T-helper 2 cell treated with Interferon-gamma antibody and Interleukin-4, amounts not matched to agents 100 ng/mL and 5 ng/mL, for 36 hours (primary cell): ENCODE measurements at regions not wholly inside any gene's neighbourhood (a gene's known extent, or its start where the extent isn't known, plus 50 kb on each side); places are given as distances from the start of the nearest gene placed in this dataset.
"Not testable (repeated sequence)": the region's sequence is repeated elsewhere in the genome, so short reads cannot be mapped to it uniquely, and the experiment has no call there.

Source experiments
- intact Hi-C: fragments of 100-400 bp; cut with micrococcal nuclease; formaldehyde crosslinking; loops from one replicate; pipeline ENCODE4 v1.15.1; 2023

GRCh38 chr7:121745856-121746255, 127.1 kb upstream of the PTPRZ1 start:
- intact Hi-C loops: no loop called here

DNA sequence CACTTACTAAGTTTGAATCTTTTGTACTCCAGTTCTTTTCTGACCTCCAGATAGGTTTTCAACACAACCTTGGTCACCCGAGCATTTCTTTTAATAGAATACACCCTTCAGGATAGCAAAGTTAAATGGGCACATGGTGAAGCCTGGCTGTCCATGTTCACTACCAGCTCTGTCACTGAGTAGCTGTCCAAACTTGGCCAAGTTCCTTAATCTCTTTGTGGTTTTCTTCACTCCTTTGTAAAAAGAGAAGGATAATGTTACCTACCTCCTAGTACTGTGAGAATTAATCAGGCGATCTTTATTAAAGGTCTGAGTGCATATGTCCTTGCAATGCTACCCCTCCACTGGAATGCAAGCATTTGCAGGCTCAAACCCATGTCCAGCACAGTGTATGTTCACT, 128.1 kb upstream of the PTPRZ1 start:
- intact Hi-C loops: no loop called here

DNA sequence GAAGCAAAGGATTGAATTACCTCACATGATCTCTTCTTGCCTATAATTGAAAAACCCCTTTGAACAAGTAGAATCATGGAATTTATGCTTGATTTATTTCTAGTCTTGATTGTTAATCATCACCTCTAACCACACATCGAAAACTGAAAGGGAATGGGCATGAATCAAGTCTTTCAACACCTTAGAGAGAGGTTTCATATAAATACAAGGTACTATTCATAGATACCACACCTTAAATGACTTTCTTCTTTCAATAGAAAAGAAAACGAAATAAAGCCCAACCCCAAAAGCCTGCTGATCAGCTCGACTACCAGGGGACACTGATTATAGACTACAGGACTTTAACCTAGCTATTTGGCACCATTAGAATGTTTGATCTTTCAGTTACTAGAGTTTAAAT, 128.6 kb upstream of the PTPRZ1 start:
- intact Hi-C loops: no loop called here

DNA sequence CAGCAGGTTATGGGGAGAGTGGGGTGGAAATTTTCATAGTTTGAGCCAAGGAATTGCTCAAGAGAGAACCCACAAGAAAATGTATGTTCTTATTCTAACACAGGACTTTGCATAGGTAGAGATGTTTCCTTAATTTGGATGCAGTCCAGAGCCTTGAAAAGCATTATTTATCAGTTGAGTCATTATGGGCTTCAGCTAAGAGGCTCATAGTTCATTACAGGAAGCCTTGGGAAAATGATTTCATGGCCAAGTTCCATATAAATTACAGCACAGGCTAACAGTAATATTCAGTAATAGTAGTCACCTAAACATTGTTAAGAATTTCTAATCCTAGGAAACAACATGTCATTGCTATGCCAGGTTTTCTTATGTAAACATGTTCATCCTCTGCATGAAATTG, 131.1 kb upstream of the PTPRZ1 start:
- intact Hi-C loops: no loop called here

DNA sequence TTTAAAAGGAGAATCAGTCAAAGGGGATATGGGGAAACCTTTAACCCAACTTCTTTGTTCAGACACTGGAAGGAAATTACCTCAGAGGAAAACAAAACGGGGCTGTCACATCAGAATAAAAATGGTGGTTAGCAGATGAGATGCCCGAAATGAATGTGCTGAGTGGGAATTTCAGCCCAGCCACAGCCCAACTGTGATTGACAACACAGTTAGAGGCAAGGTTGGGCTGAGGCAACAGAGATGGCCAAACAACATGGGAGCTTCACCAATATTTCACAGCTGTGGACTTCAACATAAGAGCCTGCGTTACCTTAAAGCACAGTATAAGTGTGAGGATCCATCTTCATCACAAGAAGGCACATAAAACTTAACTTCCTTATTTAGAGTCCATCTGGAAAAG, 133.5 kb upstream of the PTPRZ1 start:
- intact Hi-C loops: no loop called here

- intact Hi-C loops: no loop called here
Observed at GRCh38 chr7:121730869-121731268, 142.1 kb upstream of the PTPRZ1 start.

- intact Hi-C loops: no loop called here
Observed at GRCh38 chr7:121714559-121715303, 158.2 kb upstream of the PTPRZ1 start.

DNA sequence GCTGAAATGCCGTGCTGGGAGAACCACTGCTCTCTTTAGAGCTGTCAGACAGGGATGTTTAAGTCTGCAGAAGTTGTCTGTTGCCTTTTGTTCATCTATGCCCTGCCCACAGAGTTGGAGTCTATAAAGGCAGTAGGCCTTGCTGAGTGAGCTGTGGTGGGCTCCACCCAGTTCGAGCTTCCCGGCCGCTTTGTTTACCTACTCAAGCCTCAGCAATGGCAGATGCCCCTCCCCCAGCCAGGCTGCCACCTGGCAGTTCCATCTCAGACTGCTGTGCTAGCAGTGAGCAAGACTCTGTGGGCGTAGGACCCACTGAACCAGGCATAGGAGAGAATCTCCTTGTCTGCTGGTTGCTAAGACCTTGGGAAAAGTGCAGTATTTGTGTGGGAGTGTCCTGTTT, 160.0 kb upstream of the PTPRZ1 start:
- intact Hi-C loops: not testable (repeated sequence)

- intact Hi-C loops: no loop called here
Observed at GRCh38 chr7:121697731-121698316, 175.1 kb upstream of the PTPRZ1 start.

DNA sequence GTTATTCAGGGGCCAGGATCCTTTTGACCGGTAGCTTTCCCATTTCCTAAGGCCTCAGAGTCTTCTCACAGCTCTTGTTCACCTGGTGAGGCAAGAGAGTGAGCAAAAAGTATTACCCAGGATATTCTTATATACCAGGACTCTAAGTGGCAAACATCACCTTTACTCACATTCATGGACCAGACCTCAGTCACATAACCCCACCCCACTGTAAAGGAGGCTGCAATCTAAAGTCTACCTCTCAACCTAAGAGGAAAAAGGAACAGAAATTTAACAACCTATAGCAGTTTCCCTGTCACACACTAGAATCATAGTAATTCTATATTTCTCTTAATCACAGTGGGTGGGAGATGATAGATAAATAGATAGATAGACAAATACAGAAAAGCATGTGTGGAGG, 176.0 kb upstream of the PTPRZ1 start:
- intact Hi-C loops: no loop called here

DNA sequence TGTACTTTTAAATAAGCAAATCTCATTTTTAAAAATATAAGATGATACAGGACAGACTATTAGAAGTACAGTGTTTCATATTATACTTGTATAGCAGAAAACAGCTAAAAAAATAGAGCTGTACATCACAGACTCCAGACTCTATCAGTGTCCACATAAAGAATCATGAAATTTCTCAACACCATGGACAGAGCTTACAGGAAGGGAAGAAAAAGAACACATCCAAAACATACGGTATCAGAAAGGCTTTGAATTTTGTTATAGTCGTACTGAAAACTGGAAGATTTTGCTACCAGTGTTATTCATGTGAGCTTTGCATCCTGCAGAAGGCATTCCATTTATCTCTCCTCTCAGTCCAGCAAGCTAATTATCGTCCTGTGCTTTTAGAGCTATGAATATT, 183.2 kb upstream of the PTPRZ1 start:
- intact Hi-C loops: no loop called here

DNA sequence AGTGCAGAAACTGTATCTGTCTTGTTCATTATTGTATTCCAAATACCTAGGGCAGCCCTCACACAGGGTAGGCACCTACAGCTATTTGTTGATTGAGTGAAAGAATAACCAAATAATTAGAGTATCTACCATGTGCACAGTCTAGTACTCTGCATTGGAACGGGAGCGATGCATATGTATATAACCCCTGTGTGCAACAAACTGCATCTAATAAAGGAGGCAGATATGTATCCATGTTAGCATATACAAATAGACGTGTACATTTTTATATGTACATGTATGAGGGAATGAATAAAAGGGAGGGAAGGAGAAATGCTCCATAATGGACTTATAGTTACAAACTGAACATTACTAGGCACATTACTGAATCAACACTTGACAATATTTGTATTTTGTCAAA, 191.3 kb upstream of the PTPRZ1 start:
- intact Hi-C loops: no loop called here

DNA sequence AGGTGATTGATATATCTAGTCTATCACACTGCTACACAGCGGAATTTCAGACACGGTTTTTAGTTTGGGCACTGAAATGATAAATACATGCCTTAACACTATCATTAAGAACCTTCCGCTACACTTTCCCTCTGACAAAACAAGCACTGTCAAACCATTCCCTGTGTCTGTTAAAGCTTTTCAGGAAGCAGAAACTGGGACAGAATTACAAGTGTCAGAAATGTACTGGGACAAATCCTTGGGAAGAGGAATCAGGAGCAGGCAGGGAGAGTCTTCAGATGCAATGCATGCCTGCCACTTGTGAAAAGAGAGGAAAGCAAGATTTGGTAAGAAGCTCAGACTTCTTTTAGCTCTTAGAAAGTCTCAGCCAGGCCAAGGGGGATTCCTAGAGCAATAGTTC, 196.8 kb upstream of the PTPRZ1 start:
- intact Hi-C loops: no loop called here

GRCh38 chr7:121674455-121674854, 198.5 kb upstream of the PTPRZ1 start:
- intact Hi-C loops: not testable (repeated sequence)

GRCh38 chr7:121669144-121669543, 203.8 kb upstream of the PTPRZ1 start:
- intact Hi-C loops: no loop called here

- intact Hi-C loops: no loop called here
Observed at GRCh38 chr7:121666306-121666705, 206.7 kb upstream of the PTPRZ1 start.

GRCh38 chr7:121643320-121643719, 229.6 kb upstream of the PTPRZ1 start:
- intact Hi-C loops: no loop called here

- intact Hi-C loops: no loop called here
Observed at GRCh38 chr7:121639705-121640104, 233.3 kb upstream of the PTPRZ1 start.

DNA sequence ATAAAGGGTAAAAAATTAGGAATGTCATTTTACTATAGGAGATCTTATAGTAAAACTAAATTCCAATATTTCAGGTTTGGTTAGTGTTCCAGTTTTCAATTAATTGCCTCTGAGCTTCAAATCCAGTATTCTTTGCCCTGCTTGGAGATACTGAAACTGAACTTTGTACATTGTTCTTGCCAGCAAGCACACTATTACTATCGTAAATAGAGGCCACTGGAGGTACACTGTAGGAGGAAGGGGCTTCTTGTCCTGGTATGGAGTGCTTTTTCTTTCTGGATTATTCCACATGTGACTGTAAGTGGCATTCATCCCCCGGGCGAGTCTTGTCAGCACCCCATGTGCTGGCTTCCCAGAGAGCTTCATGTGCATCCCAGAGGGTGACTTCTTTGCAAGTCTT, 234.7 kb upstream of the PTPRZ1 start:
- intact Hi-C loops: no loop called here

DNA sequence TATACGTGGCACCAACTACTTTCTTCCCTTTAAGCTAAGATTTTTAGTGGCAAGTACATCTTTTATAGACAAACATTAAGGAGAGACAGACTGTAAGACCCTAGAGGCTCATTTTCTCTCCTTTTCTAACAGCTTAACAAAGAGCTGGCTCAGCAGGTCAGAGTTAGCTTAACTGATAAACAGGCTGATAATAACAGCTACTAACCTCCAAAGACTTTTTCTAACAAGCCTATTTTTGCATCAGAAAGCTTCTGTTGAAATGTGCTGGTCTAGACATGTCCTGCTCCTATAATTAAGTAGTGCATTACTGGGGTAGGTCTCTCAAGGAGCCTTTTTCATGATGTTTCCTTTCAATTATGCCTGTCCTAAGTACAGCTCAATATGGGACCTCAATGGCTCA, 238.2 kb upstream of the FAM3C start:
- intact Hi-C loops: no loop called here

DNA sequence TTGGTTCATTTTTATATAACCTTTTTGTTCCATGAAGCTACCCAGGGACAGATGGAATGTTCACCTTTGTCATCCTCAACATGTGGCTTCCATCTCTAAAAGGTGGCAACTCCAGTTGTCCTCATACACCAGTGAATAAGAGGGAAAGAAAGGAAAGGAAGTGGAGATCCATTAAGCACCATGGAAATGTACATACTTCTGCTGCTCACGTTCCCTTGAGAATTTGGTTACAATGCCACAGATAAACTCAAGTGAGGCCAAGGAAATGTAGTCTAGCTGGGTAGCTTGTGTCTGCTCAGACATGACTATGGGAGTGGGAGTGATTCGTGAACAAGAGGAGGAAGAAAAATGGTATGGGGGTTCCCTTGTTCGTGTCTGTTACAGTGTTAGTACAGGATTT, 237.1 kb upstream of the FAM3C start:
- intact Hi-C loops: no loop called here

DNA sequence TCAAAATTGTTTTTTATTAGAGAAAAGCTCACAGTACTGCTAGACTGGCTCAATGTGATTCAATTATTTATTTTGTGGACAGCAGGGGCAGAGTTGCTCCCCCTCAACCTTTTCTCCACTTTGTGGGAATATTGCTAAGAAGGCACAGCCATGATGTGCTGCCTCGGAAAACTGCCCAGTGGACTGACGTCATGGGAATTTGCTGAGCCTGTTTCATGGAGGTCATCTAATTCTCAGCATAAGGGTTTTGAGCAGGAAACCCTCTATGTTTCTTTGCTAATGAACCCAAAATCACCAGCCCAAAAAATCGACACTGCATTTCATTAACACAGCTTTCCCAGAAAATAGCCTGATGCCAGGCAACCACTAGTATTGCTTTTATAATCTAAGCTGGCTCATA, 228.8 kb upstream of the FAM3C start:
- intact Hi-C loops: no loop called here

GRCh38 chr7:121623130-121623872, 227.2 kb upstream of the FAM3C start:
- intact Hi-C loops: no loop called here
